Caco-2 (cell line): ENCODE measurements at regions not wholly inside any gene's neighbourhood (a gene's known extent, or its start where the extent isn't known, plus 50 kb on each side); places are given as distances from the start of the nearest gene placed in this dataset.

Experiments
- BruUV-seq: library from RNA; stranded (reverse); fragments of 400-500 nt; replicated peaks from 2 replicates; lab custom pipeline; 2021; lab: Mats Ljungman, UMichigan
- CTCF ChIA-PET: fragments of 300-600 bp; sonication (Branson Sonifier 250); formaldehyde crosslinking; loops from one replicate; lab custom pipeline; 2022; ENCODE audit warnings: antibody characterized with exemption; lab: Charles Lee
- POLR2A ChIA-PET: fragments of 300-600 bp; sonication (Branson Sonifier 250); formaldehyde crosslinking; loops from one replicate; lab custom pipeline; 2022; ENCODE audit warnings: antibody characterized with exemption; lab: Charles Lee
- DNase-seq, 2 experiments: peaks; one replicate each; pipeline versions ENCODE4 v3.0.0 to v3.0.0-alpha.2; 2020 to 2022
- H3K27me3 ChIP-seq: replicated peaks from 2 replicates; pipeline ENCODE4 v1.6.0; 2011; ENCODE audit warnings: low read length; ENCODE audit not compliant: control insufficient read depth, insufficient read depth
- H3K36me3 ChIP-seq: 2 replicates; pipeline ENCODE4 v1.5.1; 2011; ENCODE audit warnings: low read length; ENCODE audit not compliant: control insufficient read depth, insufficient read depth
- H3K4me1 ChIP-seq: fragments of 250-450 bp; sonication (Bioruptor Pico); 2 replicates; pipeline ENCODE4 v1.5.1; 2020; ENCODE audit warnings: mild to moderate bottlenecking
- H3K4me3 ChIP-seq: 2 replicates; pipeline ENCODE4 v1.5.1; 2011; ENCODE audit warnings: low read depth, mild to moderate bottlenecking, control low read depth, low read length
- H3K9me3 ChIP-seq: fragments of 250-450 bp; sonication (Bioruptor Pico); 2 replicates; pipeline ENCODE4 v1.5.1; 2020; ENCODE audit warnings: mild to moderate bottlenecking, moderate library complexity
- H3K27ac Mint-ChIP-seq: one replicate; pipeline ENCODE4 v1.8.0; 2022; ENCODE audit warnings: mixed read lengths; ENCODE audit not compliant: unreplicated experiment
- H3K27me3 Mint-ChIP-seq: one replicate; pipeline ENCODE4 v1.8.0; 2022; ENCODE audit warnings: mixed read lengths; ENCODE audit not compliant: insufficient read depth, unreplicated experiment
- H3K36me3 Mint-ChIP-seq: one replicate; pipeline ENCODE4 v1.8.0; 2022; ENCODE audit warnings: mild to moderate bottlenecking, mixed read lengths; ENCODE audit not compliant: insufficient read depth, unreplicated experiment
- H3K4me1 Mint-ChIP-seq: one replicate; pipeline ENCODE4 v1.8.0; 2022; ENCODE audit warnings: low read depth, mixed read lengths; ENCODE audit not compliant: unreplicated experiment
- H3K4me3 Mint-ChIP-seq: one replicate; pipeline ENCODE4 v1.8.0; 2022; ENCODE audit warnings: mild to moderate bottlenecking, moderate library complexity, mixed read lengths; ENCODE audit not compliant: unreplicated experiment
- H3K9me3 Mint-ChIP-seq: one replicate; pipeline ENCODE4 v1.8.0; 2022; ENCODE audit warnings: mixed read lengths; ENCODE audit not compliant: unreplicated experiment
- intact Hi-C: fragments of 100-400 bp; cut with micrococcal nuclease; formaldehyde crosslinking; loops from one replicate; pipeline ENCODE4 v1.10.0; 2022; ENCODE audit not compliant: unreplicated experiment
- TF ChIP-seq, protein P1 (sequence below), 2 experiments: fragments of 200-600 bp in 1 of 2; IDR thresholded peaks; 1 replicate in 1 of 2; 2 replicates in 1 of 2; pipeline versions ENCODE4 v1.5.1 to v1.8.0; 2011 to 2022; ENCODE audit warnings: antibody characterized with exemption in 1 of 2, control low read depth in 1 of 2, inconsistent platforms in 1 of 2, low read depth in 1 of 2, low read length in 1 of 2, mild to moderate bottlenecking in 1 of 2, moderate library complexity in 1 of 2; ENCODE audit not compliant: insufficient read depth in 1 of 2, severe bottlenecking in 1 of 2, unreplicated experiment in 1 of 2

DNA sequence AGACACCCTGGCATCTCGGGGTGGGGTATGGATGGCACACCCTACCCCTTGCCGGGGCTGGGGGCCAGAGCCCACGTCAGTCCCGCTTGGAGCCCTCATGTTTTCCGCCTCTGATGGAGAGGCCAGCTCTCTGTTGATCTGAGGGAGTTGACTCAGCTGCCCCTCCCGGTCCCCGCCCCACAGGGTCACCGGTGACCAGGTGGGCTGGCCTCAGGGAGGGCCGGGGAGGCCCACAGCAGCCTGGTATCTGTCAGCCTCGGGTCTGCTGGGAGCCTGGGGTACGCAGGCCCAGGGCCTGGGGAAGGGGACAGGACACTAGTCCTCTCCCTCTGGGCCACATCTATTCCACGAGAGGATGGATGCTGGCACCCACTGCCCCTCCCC lies 109.5 kb upstream of the CIBAR2 start:
- TF ChIP-seq, protein P1, sequence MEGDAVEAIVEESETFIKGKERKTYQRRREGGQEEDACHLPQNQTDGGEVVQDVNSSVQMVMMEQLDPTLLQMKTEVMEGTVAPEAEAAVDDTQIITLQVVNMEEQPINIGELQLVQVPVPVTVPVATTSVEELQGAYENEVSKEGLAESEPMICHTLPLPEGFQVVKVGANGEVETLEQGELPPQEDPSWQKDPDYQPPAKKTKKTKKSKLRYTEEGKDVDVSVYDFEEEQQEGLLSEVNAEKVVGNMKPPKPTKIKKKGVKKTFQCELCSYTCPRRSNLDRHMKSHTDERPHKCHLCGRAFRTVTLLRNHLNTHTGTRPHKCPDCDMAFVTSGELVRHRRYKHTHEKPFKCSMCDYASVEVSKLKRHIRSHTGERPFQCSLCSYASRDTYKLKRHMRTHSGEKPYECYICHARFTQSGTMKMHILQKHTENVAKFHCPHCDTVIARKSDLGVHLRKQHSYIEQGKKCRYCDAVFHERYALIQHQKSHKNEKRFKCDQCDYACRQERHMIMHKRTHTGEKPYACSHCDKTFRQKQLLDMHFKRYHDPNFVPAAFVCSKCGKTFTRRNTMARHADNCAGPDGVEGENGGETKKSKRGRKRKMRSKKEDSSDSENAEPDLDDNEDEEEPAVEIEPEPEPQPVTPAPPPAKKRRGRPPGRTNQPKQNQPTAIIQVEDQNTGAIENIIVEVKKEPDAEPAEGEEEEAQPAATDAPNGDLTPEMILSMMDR (IDR thresholded peaks at IDR 0.05; ENCODE audit: insufficient read depth in 1 of 2, low read depth in 1 of 2, low read length in 1 of 2, severe bottlenecking in 1 of 2, unreplicated experiment in 1 of 2): no peak
- Mint-ChIP-seq H3K9me3 (no peaks in the 10 kb centered on the region), H3K4me3 (no peak overlapping the region), H3K27me3 (no peaks in the 10 kb centered on the region), H3K4me1 (peaks cover 6% of the 10 kb centered on the region), H3K36me3 (no peaks in the 10 kb centered on the region), H3K27ac (no peak overlapping the region)
- CTCF ChIA-PET: no interaction called here
- H3K27me3 ChIP-seq: no peaks in the 10 kb centered on the region
- H3K4me3 ChIP-seq: no peak overlapping the region
- no peak for DNase-seq
- intact Hi-C loops: no loop called here
- H3K4me1 ChIP-seq: no peaks in the 10 kb centered on the region
- POLR2A ChIA-PET: no interaction called here
- no TSS peak for BruUV-seq
- no peaks in the 10 kb centered on the region for H3K36me3 ChIP-seq
- no peaks in the 10 kb centered on the region for H3K9me3 ChIP-seq

DNA sequence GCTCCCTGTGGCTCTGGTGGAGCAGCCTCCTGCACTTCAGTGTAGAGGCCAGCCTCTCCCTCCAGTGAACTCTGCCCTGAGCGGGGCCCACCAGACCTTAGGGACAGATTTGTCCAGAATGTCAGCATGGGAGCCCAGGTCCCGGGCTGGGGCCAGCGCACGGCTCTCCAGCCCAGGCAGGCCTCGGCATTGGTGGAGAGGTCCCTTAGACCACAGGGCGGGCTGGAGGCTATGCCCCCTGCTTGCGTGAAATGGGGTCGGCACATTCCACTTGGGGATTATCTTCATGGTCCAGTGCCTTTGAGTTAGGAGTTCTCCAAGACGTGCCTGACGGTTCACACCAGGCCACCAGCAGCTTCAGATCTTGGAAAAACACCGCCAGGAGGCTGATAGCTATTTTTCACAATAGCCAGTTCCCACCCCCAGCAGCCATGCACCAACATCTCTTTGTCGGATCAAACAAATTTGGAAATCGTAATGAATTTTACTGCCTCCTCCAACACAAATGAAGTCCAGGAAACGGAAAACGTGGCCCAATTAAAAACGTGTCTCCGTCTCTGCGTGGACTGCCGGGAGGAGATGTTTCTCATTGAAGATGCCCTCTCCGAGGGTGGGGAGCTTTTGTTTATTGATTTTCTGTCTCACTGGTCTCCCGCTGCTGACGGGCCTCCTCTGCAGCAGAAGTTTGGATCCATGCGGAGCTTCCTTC lies 110.0 kb upstream of the CIBAR2 start:
- Mint-ChIP-seq H3K27ac (no peak overlapping the region), H3K4me1 (peaks cover 6% of the 10 kb centered on the region), H3K9me3 (no peaks in the 10 kb centered on the region), H3K27me3 (no peaks in the 10 kb centered on the region), H3K4me3 (no peak overlapping the region), H3K36me3 (no peaks in the 10 kb centered on the region)
- ChIA-PET CTCF (no interaction called here), POLR2A (no interaction called here)
- no peaks in the 10 kb centered on the region for H3K27me3 ChIP-seq
- H3K9me3 ChIP-seq: no peaks in the 10 kb centered on the region
- BruUV-seq: no TSS peak
- DNase-seq: no peak
- H3K4me3 ChIP-seq: no peak overlapping the region
- H3K36me3 ChIP-seq: no peaks in the 10 kb centered on the region
- TF ChIP-seq, protein P1 (IDR thresholded peaks at IDR 0.05; ENCODE audit: insufficient read depth in 1 of 2, low read depth in 1 of 2, low read length in 1 of 2, severe bottlenecking in 1 of 2, unreplicated experiment in 1 of 2): no peak
- no peaks in the 10 kb centered on the region for H3K4me1 ChIP-seq
- intact Hi-C loops: no loop called here

DNA sequence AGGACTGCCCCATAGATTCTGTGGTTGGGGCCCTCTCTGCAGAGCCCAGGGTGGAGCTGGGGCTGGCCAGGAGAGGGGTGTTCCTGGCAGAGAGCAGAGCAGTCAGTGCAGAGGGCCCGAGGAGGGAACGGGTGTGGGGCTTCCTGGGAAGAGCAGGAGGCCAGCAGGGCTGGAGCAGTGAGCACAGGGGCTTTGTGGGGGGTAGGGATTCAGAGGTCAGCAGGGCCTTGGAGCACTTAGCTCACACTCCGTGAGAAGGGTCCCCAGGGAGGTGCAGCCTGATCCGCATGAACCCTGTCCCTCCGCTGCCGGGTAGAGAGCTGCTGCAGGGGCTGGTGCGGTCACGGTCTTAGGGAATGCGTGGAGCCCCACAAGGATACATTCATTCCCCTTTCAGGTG lies 113.0 kb upstream of the CIBAR2 start:
- Histone ChIP-seq H3K4me1 (no peaks in the 10 kb centered on the region), H3K36me3 (no peaks in the 10 kb centered on the region), H3K27me3 (no peaks in the 10 kb centered on the region), H3K9me3 (no peaks in the 10 kb centered on the region), H3K4me3 (no peak overlapping the region)
- ChIA-PET CTCF (no interaction called here), POLR2A (no interaction called here)
- TF ChIP-seq, protein P1 (IDR thresholded peaks at IDR 0.05; ENCODE audit: insufficient read depth in 1 of 2, low read depth in 1 of 2, low read length in 1 of 2, severe bottlenecking in 1 of 2, unreplicated experiment in 1 of 2): no peak
- BruUV-seq: no TSS peak
- intact Hi-C loops: no loop called here
- no peak overlapping the region for H3K4me3 Mint-ChIP-seq
- H3K9me3 Mint-ChIP-seq: peaks cover under 1% of the 10 kb centered on the region
- H3K36me3 Mint-ChIP-seq: no peaks in the 10 kb centered on the region
- peaks cover 6% of the 10 kb centered on the region for H3K4me1 Mint-ChIP-seq
- H3K27me3 Mint-ChIP-seq: no peaks in the 10 kb centered on the region
- DNase-seq: no peak
- no peak overlapping the region for H3K27ac Mint-ChIP-seq
